Transverse colon (tissue), 4 donors: ENCODE measurements at regions not wholly inside any gene's neighbourhood (a gene's known extent, or its start where the extent isn't known, plus 50 kb on each side); places are given as distances from the start of the nearest gene placed in this dataset.

ENCODE experiments used
- DNase-seq: peaks from one replicate; pipeline ENCODE4 v3.0.0-alpha.2; 2019
- H3K27ac ChIP-seq, 4 donors: fragments of 200-600 bp; sonication (generic); 2 replicates each; pipeline ENCODE4 v1.5.1; 2016 to 2018; ENCODE audit warnings: inconsistent platforms in 4 of 4
- H3K27me3 ChIP-seq: fragments of 200-600 bp; sonication (generic); 2 replicates; pipeline ENCODE4 v1.5.1; 2017; ENCODE audit warnings: inconsistent platforms
- H3K36me3 ChIP-seq, 4 donors: fragments of 200-600 bp; sonication (generic); 2 replicates each; pipeline ENCODE4 v1.5.1; 2017 to 2019; ENCODE audit warnings: inconsistent platforms in 4 of 4
- H3K4me1 ChIP-seq, 4 donors: fragments of 200-600 bp; sonication (generic); 2 replicates each; pipeline ENCODE4 v1.5.1; 2017 to 2020; ENCODE audit warnings: inconsistent platforms in 4 of 4
- H3K4me3 ChIP-seq, 4 donors: fragments of 200-600 bp; sonication (generic); 1 replicate in 1 of 4; 2 replicates in 3 of 4; pipeline versions ENCODE4 v1.5.1 to v1.6.1; 2017 to 2019; ENCODE audit warnings: inconsistent platforms in 4 of 4
- H3K9me3 ChIP-seq, 2 donors: fragments of 200-600 bp; sonication (generic); 2 replicates each; pipeline ENCODE4 v1.5.1; 2017 to 2019; ENCODE audit warnings: inconsistent platforms in 2 of 2
- CTCF ChIP-seq, 5 experiments: fragments of 200-600 bp in 3 of 5; fragments of 450-650 bp in 2 of 5; sonication (generic) in 3 of 5; IDR thresholded peaks; 1 replicate in 2 of 5; 2 replicates in 3 of 5; pipeline ENCODE4 v1.5.1; 2016 to 2017; ENCODE audit warnings: antibody characterized with exemption in 5 of 5, inconsistent platforms in 3 of 5, mild to moderate bottlenecking in 2 of 5, moderate library complexity in 1 of 5
- EP300 ChIP-seq: sonication (generic); formaldehyde crosslinking; IDR thresholded peaks from one replicate; pipeline ENCODE4 v1.6.1; 2017; ENCODE audit warnings: antibody characterized with exemption, low read depth
- POLR2A ChIP-seq: fragments of 450-650 bp; IDR thresholded peaks from one replicate; pipeline ENCODE4 v1.6.1; 2016; ENCODE audit warnings: antibody characterized with exemption, mild to moderate bottlenecking, moderate library complexity
- POLR2AphosphoS5 ChIP-seq, 3 donors: sonication (generic); formaldehyde crosslinking; IDR thresholded peaks; one replicate each; pipeline ENCODE4 v1.6.1; 2016; ENCODE audit warnings: antibody characterized with exemption in 3 of 3
- whole genome bisulfite sequencing, 2 donors: methylation state at CpG; one replicate each; pipeline ENCODE4 v1.1.5; 2018; ENCODE audit warnings: low coverage in 1 of 2; 5-methylcytosine and 5-hydroxymethylcytosine counted together
- in situ Hi-C, 4 donors: fragments of 200-750 bp; cut with MboI; loops; one replicate each; pipeline versions ENCODE4 v1.15.0 to v1.15.1; 2017; ENCODE audit warnings: low sequenced_read_pairs in 3 of 4, low pct_ligation_motif_present in 1 of 4, low pct_unique_long_range_greater_than_20kb in 1 of 4
- intact Hi-C: fragments of 100-400 bp; cut with DNase I; formaldehyde crosslinking; loops from one replicate; pipeline ENCODE4 v1.15.1; 2023; ENCODE audit warnings: low total_unique reads

DNA sequence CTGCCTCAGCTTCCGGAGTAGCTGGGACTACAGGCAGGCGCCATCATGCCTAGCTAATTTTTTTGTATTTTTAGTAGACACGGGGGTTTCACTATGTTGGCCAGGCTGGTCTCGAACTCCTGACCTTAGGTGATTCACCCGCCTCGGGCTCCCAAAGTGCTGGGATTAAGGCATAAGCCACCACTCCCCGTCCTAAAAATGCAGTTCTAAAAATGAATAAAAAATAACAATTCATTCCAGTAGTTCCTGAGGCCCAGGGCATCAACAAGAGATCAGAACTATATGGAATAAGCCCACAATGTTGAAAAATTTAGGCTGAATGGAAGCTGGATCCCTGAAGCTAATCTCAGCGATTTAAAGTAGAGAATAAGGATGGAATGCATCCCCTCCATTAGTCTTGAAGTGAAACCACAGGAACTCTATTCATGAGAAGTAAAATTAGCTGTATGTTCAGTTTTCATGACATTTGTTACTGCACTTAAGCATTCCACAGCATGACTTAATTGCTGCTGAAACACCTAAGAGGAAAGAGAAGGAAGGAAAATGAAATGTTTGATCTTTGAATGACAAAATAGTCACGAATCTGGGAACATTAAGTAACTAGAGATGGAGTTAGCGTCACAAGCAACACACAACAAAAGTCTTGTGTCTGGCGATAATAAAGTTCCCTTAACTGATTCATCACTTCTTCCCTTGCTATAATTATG lies 80.4 kb upstream of the RIPOR2 start:
- peaks cover 0 to 6% (median 3%) of the 10 kb centered on the region in 4 donors for H3K4me1 ChIP-seq
- H3K9me3 ChIP-seq = no peaks in the 10 kb centered on the region
- no peak for DNase-seq
- no peak for TF ChIP-seq CTCF (IDR thresholded peaks at IDR 0.05)
- in situ Hi-C loops = loop anchor here in 2 of 4 donors (10.0 kb wide), 1 partner anchor 161 kb away; no protein-coding TSS in a partner anchor
- peak overlapping the region in 1 of 4 donors; percentile 12 for H3K27ac ChIP-seq
- H3K4me3 ChIP-seq = no peak overlapping the region
- intact Hi-C loops = no loop called here
- 72 to 79% methylated on average over 4 to 11 of the region's 11 CpGs for WGBS, 2 donors
- no peaks in the 10 kb centered on the region for H3K36me3 ChIP-seq
- no peaks in the 10 kb centered on the region for H3K27me3 ChIP-seq

- 66 to 76% methylated on average over 3 to 4 of the region's 4 CpGs for WGBS, 2 donors
- DNase-seq = no peak
- intact Hi-C loops = no loop called here
- H3K27me3 ChIP-seq = no peaks in the 10 kb centered on the region
- no peak overlapping the region for H3K27ac ChIP-seq
- TF ChIP-seq POLR2AphosphoS5 (IDR thresholded peaks at IDR 0.05) = no peak
- no peak for TF ChIP-seq POLR2A
- TF ChIP-seq EP300 = no peak
- no peak for TF ChIP-seq CTCF (IDR thresholded peaks at IDR 0.05)
- no peaks in the 10 kb centered on the region for H3K36me3 ChIP-seq
- H3K4me3 ChIP-seq = no peak overlapping the region
- in situ Hi-C loops = loop anchor here in 2 of 4 donors (10.0 kb wide), 1 partner anchor 163 kb away; no protein-coding TSS in a partner anchor
- H3K4me1 ChIP-seq = peaks cover 0 to 6% (median 3%) of the 10 kb centered on the region in 4 donors
- no peaks in the 10 kb centered on the region for H3K9me3 ChIP-seq
Observed at GRCh38 chr6:25017486-25017885, 81.7 kb upstream of the RIPOR2 start.

- Histone ChIP-seq H3K4me3 (no peak overlapping the region), H3K27me3 (no peaks in the 10 kb centered on the region), H3K9me3 (no peaks in the 10 kb centered on the region), H3K27ac (no peak overlapping the region), H3K4me1 (peaks cover 0 to 6% (median 3%) of the 10 kb centered on the region in 4 donors), H3K36me3 (no peaks in the 10 kb centered on the region)
- intact Hi-C loops (no loop called here), in situ Hi-C loops (loop anchor here in 2 of 4 donors (10.0 kb wide), 1 partner anchor 163 kb away; no protein-coding TSS in a partner anchor)
- peak; percentile 74 for DNase-seq
- 47 to 49% methylated on average over 3 to 7 of the region's 7 CpGs for WGBS, 2 donors
- no peak for TF ChIP-seq POLR2AphosphoS5 (IDR thresholded peaks at IDR 0.05)
- TF ChIP-seq CTCF (IDR thresholded peaks at IDR 0.05) = peak; percentile 30 to 63 (median 50)
Observed at GRCh38 chr6:25017932-25018567, 82.3 kb upstream of the RIPOR2 start.

DNA sequence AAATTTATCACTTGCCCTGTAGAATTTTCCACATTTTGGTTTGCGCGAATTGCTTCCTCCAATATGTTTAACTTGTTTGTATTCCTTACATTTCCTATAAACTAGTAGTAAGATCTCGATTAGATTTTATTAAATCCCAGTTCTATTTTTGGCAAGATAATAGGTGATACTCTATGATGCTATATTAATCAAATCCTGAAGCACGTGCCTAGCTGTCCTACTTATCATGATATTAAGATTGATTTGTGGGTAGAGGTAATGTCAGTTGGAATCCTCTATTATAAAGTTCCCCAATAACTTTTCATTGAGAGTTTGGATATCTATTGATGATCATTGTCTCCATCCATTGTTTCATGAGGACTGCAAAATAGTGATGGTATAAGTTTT lies 82.8 kb upstream of the RIPOR2 start:
- H3K9me3 ChIP-seq = no peaks in the 10 kb centered on the region
- no peak overlapping the region for H3K27ac ChIP-seq
- in situ Hi-C loops (loop anchor here in 2 of 4 donors (10.0 kb wide), 1 partner anchor 164 kb away; no protein-coding TSS in a partner anchor), intact Hi-C loops (no loop called here)
- peaks cover 0 to 6% (median 3%) of the 10 kb centered on the region in 4 donors for H3K4me1 ChIP-seq
- DNase-seq = no peak
- TF ChIP-seq EP300 (no peak), POLR2A (no peak), CTCF (IDR thresholded peaks at IDR 0.05) (no peak), POLR2AphosphoS5 (IDR thresholded peaks at IDR 0.05) (no peak)
- no peaks in the 10 kb centered on the region for H3K36me3 ChIP-seq
- H3K27me3 ChIP-seq = no peaks in the 10 kb centered on the region
- no peak overlapping the region for H3K4me3 ChIP-seq
- 86 to 90% methylated on average over 4 of the region's 4 CpGs for WGBS, 2 donors
